HL-60 (cell line): ENCODE measurements at regions not wholly inside any gene's neighbourhood (a gene's known extent, or its start where the extent isn't known, plus 50 kb on each side); places are given as distances from the start of the nearest gene placed in this dataset.
"Not testable (repeated sequence)": the region's sequence is repeated elsewhere in the genome, so short reads cannot be mapped to it uniquely, and the experiment has no call there.

ENCODE experiments used
- DNase-seq, 2 experiments: peaks; one replicate each; pipeline ENCODE4 v3.0.0-alpha.2; 2010 to 2020; ENCODE audit warnings: low read depth in 1 of 2, low spot score in 1 of 2
- H3K27ac ChIP-seq: fragments of 250-450 bp; sonication (Bioruptor Pico); replicated peaks from 2 replicates; pipeline ENCODE4 v1.5.1; 2020; ENCODE audit warnings: mild to moderate bottlenecking, moderate library complexity
- H3K27me3 ChIP-seq: fragments of 250-450 bp; sonication (Bioruptor Pico); 2 replicates; pipeline ENCODE4 v1.5.1; 2021; ENCODE audit warnings: mild to moderate bottlenecking, moderate library complexity; ENCODE audit not compliant: insufficient read depth, poor library complexity, severe bottlenecking
- H3K4me3 ChIP-seq: replicated peaks from 2 replicates; pipeline ENCODE4 v1.5.1; 2011; ENCODE audit warnings: mild to moderate bottlenecking, control low read depth, low read length; ENCODE audit not compliant: insufficient read depth
- CTCF ChIP-seq: IDR thresholded peaks from one replicate; pipeline ENCODE4 v1.5.1; 2011; ENCODE audit warnings: low read length, control low read depth, inconsistent platforms; ENCODE audit not compliant: insufficient read depth
- GABPA ChIP-seq: IDR thresholded peaks from 2 replicates; pipeline ENCODE4 v1.6.1; 2012; ENCODE audit warnings: low read depth
- POLR2AphosphoS5 ChIP-seq: IDR thresholded peaks from 2 replicates; pipeline ENCODE4 v1.6.1; 2012; ENCODE audit warnings: low read depth
- REST ChIP-seq: IDR thresholded peaks from 2 replicates; pipeline ENCODE4 v1.6.1; 2012; ENCODE audit warnings: low read depth; ENCODE audit not compliant: insufficient replicate concordance
- SPI1 ChIP-seq: IDR thresholded peaks from 2 replicates; pipeline ENCODE4 v1.6.1; 2012; ENCODE audit warnings: low read depth, mild to moderate bottlenecking, borderline replicate concordance

- TF ChIP-seq SPI1 (no peak), CTCF (no peak), REST (no peak), GABPA (no peak), POLR2AphosphoS5 (no peak)
- Histone ChIP-seq H3K4me3 (no peak overlapping the region), H3K27ac (no peak overlapping the region), H3K27me3 (no peaks in the 10 kb centered on the region)
- DNase-seq, result no peak
Measured at GRCh38 chr12:124086299-124086898, 113.4 kb downstream of the ZNF664 start.

GRCh38 chr12:124087266-124088051 is 114.4 kb downstream of the ZNF664 start:
- TF ChIP-seq REST (no peak), POLR2AphosphoS5 (no peak), SPI1 (no peak), GABPA (no peak), CTCF (no peak)
- no peak for DNase-seq
- Histone ChIP-seq H3K27ac (no peak overlapping the region), H3K27me3 (no peaks in the 10 kb centered on the region), H3K4me3 (no peak overlapping the region)

GRCh38 chr12:124088217-124088907 is 115.3 kb downstream of the ZNF664 start:
- Histone ChIP-seq H3K27me3 (no peaks in the 10 kb centered on the region), H3K4me3 (no peak overlapping the region), H3K27ac (no peak overlapping the region)
- TF ChIP-seq SPI1 (no peak), CTCF (no peak), REST (no peak), POLR2AphosphoS5 (no peak), GABPA (no peak)
- DNase-seq, result no peak

- not testable (repeated sequence) for H3K27me3 ChIP-seq, DNase-seq, H3K4me3 ChIP-seq, H3K27ac ChIP-seq
Measured at GRCh38 chr12:124089181-124089914, 116.3 kb downstream of the ZNF664 start.
